ENCODE measurements at regions not wholly inside any gene's neighbourhood (a gene's known extent, or its start where the extent isn't known, plus 50 kb on each side); places are given as distances from the start of the nearest gene placed in this dataset.

GRCh38 chrX:98412058-98412457, 1528.3 kb downstream of the RPA4 start:
- TF ChIP-seq EGR1 (IDR thresholded peaks at IDR 0.05) (no peak), TEAD4 (IDR thresholded peaks at IDR 0.05) (no peak), CREB1 (IDR thresholded peaks at IDR 0.05; ENCODE audit: low read depth) (no peak), EP300 (IDR thresholded peaks at IDR 0.05; ENCODE audit: borderline replicate concordance) (no peak), MAX (IDR thresholded peaks at IDR 0.05) (no peak), REST (IDR thresholded peaks at IDR 0.05; ENCODE audit: low read depth) (no peak), ZBTB7A (IDR thresholded peaks at IDR 0.05; ENCODE audit: low read depth) (no peak), YY1 (IDR thresholded peaks at IDR 0.05; ENCODE audit: low read depth) (no peak), NFIC (IDR thresholded peaks at IDR 0.05) (no peak), RAD21 (IDR thresholded peaks at IDR 0.05; ENCODE audit: low read depth) (no peak), TAF1 (IDR thresholded peaks at IDR 0.05; ENCODE audit: low read depth) (no peak), FOXM1 (IDR thresholded peaks at IDR 0.05; ENCODE audit: borderline replicate concordance, low read depth) (no peak), CEBPB (IDR thresholded peaks at IDR 0.05) (no peak), TCF12 (IDR thresholded peaks at IDR 0.05; ENCODE audit: low read depth) (no peak)
- TF ChIP-seq, protein P1, sequence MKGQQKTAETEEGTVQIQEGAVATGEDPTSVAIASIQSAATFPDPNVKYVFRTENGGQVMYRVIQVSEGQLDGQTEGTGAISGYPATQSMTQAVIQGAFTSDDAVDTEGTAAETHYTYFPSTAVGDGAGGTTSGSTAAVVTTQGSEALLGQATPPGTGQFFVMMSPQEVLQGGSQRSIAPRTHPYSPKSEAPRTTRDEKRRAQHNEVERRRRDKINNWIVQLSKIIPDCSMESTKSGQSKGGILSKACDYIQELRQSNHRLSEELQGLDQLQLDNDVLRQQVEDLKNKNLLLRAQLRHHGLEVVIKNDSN (IDR thresholded peaks at IDR 0.05) = no peak

GRCh38 chrX:98422536-98422935, 1538.8 kb downstream of the RPA4 start:
- TF ChIP-seq TAF1 (IDR thresholded peaks at IDR 0.05; ENCODE audit: low read depth) = no peak
- no peak for TF ChIP-seq ZBTB7A (IDR thresholded peaks at IDR 0.05; ENCODE audit: low read depth)
- no peak for TF ChIP-seq CEBPB (IDR thresholded peaks at IDR 0.05)
- no peak for TF ChIP-seq MAX (IDR thresholded peaks at IDR 0.05)

GRCh38 chrX:98432413-98432812, 1548.7 kb downstream of the RPA4 start:
- TF ChIP-seq TEAD4 (IDR thresholded peaks at IDR 0.05) (no peak), CEBPB (IDR thresholded peaks at IDR 0.05) (no peak), TCF12 (IDR thresholded peaks at IDR 0.05; ENCODE audit: low read depth) (no peak)

- TF ChIP-seq YY1 (IDR thresholded peaks at IDR 0.05; ENCODE audit: low read depth) = no peak
- TF ChIP-seq REST (IDR thresholded peaks at IDR 0.05; ENCODE audit: low read depth) = no peak
- TF ChIP-seq CREB1 (IDR thresholded peaks at IDR 0.05; ENCODE audit: low read depth) = no peak
- no peak for TF ChIP-seq TEAD4 (IDR thresholded peaks at IDR 0.05)
- no peak for TF ChIP-seq RAD21 (IDR thresholded peaks at IDR 0.05; ENCODE audit: low read depth)
- no peak for TF ChIP-seq EGR1 (IDR thresholded peaks at IDR 0.05)
- no peak for TF ChIP-seq FOXM1 (IDR thresholded peaks at IDR 0.05; ENCODE audit: borderline replicate concordance, low read depth)
- no peak for TF ChIP-seq NFIC (IDR thresholded peaks at IDR 0.05)
- TF ChIP-seq ZBTB7A (IDR thresholded peaks at IDR 0.05; ENCODE audit: low read depth) = no peak
- TF ChIP-seq CEBPB (IDR thresholded peaks at IDR 0.05) = no peak
- TF ChIP-seq TCF12 (IDR thresholded peaks at IDR 0.05; ENCODE audit: low read depth) = no peak
- no peak for TF ChIP-seq TAF1 (IDR thresholded peaks at IDR 0.05; ENCODE audit: low read depth)
Measured at GRCh38 chrX:98448524-98448923, 1564.8 kb downstream of the RPA4 start.

DNA sequence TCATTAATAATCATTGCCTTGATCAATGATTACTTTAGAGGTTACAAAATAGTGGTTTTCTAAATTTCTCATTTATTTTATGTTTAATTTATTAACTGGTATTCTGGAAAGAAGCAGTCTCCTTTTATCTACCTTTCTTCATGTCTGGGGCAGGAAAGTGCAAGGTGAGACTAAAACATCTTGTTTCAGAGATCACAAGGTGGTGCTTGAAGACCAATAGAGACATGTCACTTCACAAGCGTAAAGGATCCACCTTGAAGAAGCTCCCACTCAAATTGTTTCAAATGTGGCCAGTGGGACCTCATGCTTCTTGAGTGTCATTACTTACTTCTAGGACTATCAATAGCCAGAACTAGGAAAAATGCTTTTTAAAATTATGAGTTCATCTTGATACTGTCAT, 1568.7 kb downstream of the RPA4 start:
- TF ChIP-seq, protein P1 (IDR thresholded peaks at IDR 0.05) = no peak
- TF ChIP-seq TEAD4 (IDR thresholded peaks at IDR 0.05) (no peak), CREB1 (IDR thresholded peaks at IDR 0.05; ENCODE audit: low read depth) (no peak), RAD21 (IDR thresholded peaks at IDR 0.05; ENCODE audit: low read depth) (no peak), FOXM1 (IDR thresholded peaks at IDR 0.05; ENCODE audit: borderline replicate concordance, low read depth) (no peak), YY1 (IDR thresholded peaks at IDR 0.05; ENCODE audit: low read depth) (no peak), CEBPB (IDR thresholded peaks at IDR 0.05) (no peak), MAX (IDR thresholded peaks at IDR 0.05) (no peak), TAF1 (IDR thresholded peaks at IDR 0.05; ENCODE audit: low read depth) (no peak), TCF12 (IDR thresholded peaks at IDR 0.05; ENCODE audit: low read depth) (no peak), REST (IDR thresholded peaks at IDR 0.05; ENCODE audit: low read depth) (no peak), ZBTB7A (IDR thresholded peaks at IDR 0.05; ENCODE audit: low read depth) (no peak)

Measured in Ishikawa (cell line).